Activated CD4-positive, alpha-beta T cell treated with anti-CD3 and anti-CD28 coated beads, Interleukin-2, amount 50 U/mL, for 1 hour (primary cell): ENCODE measurements at regions not wholly inside any gene's neighbourhood (a gene's known extent, or its start where the extent isn't known, plus 50 kb on each side); places are given as distances from the start of the nearest gene placed in this dataset.
"Not testable (repeated sequence)": the region's sequence is repeated elsewhere in the genome, so short reads cannot be mapped to it uniquely, and the experiment has no call there.

Experiments
- DNase-seq: peaks from one replicate; pipeline ENCODE4 v3.0.0-alpha.2; 2020

DNA sequence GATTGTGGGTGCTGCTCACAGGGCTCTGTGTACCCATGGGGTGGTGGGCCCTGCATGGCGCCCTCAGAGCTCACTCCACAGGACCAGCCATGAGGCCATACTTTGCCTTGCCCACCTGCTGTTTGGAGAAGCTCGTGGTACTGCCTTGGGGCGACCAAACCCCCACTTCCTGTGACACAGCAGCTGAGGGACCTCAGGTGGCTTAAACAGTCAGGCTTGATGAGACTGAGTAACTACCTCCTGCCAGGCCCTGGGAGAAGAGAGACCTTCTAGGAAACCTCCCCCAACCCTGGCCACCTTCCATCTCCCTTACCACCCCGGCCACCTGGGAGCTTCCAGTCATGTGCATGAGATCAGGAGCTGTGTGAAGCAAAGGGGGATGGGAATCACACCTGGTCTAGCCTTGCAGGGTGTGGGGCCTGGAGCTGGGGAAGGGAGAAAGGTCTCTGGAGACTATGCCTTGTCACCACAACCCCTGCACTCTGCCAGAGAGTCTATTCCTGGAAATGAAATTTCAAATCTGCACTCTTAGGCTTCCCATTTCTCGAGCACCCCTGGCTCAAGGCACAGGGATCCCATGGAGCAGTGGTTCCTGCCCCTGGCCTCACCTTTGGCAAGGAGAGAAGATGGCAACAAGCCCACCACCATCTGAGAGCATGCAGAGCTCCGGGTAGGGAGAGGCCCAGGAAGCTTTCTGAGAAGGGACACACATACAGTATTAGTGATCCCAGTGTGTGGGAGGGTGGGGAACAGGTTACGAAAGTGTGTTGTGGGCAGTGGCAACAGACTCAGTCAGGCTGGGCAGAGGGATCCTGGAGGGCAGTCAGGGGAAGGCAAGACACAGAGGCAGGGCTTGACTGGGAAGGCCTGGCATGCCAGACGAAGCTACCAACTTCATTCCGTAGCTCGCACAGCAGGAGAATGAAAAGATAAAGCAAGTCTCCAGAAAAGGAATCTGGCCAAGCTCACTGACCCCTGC is 125.0 kb downstream of the URI1 start:
- no peak for DNase-seq

DNA sequence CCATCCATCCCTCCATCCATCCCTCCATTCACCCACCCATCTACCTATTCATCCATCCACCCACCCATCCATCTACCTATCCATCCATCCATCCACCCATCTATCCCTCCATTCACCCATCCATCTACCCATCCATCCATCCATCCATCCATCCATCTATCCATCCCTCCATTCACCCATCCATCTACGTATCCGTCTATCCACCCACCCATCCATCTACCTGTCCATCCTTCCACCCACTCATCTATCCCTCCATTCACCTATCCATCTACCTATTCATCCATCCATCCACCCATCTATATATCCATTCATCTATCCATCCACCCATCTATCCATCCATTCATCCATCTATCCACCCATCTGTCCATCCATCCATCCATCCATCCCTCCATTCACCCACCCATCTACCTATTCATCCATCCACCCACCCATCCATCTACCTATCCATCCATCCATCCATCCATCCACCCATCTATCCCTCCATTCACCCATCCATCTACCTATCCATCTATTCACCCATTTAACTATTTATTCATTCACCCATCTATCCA is 126.0 kb downstream of the URI1 start:
- not testable (repeated sequence) for DNase-seq

DNA sequence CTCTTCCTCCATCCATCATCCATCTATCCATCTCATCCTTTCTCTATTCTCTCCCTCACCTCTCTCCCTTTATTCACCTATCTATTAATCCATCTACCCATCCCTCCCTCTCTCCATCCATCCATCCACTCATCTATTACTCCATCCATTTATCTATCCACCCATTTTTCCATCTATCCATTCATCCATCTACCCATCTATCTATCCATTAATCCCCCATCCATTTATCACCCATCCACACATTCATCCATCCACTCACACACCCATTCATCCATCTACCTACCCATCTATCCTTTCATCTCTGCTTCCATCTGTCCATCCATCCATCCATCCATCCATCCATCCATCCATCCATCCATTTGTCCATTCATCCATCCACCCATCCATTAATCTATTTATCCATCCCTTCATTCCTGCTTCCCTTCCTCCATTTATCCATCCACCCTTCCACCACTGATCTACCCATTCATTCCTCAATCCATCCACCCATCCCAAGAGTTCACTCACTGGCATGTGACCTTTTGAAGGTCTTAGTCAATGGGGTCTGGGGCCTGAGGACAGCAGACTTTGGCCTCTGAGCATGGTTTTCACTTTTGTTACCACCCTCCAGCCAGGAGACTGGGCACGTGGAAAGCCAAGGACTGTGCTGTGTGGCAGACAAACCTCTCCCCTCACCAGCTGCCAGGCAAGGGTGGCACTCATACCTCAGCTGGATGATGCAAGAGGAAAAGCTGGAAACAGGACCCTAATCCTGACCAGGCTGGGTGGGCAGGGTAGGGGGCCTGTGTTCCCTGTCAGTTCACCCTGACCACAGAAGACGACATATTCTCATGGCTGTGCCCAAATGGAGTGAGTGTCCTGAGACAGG is 126.7 kb downstream of the URI1 start:
- no peak for DNase-seq

DNA sequence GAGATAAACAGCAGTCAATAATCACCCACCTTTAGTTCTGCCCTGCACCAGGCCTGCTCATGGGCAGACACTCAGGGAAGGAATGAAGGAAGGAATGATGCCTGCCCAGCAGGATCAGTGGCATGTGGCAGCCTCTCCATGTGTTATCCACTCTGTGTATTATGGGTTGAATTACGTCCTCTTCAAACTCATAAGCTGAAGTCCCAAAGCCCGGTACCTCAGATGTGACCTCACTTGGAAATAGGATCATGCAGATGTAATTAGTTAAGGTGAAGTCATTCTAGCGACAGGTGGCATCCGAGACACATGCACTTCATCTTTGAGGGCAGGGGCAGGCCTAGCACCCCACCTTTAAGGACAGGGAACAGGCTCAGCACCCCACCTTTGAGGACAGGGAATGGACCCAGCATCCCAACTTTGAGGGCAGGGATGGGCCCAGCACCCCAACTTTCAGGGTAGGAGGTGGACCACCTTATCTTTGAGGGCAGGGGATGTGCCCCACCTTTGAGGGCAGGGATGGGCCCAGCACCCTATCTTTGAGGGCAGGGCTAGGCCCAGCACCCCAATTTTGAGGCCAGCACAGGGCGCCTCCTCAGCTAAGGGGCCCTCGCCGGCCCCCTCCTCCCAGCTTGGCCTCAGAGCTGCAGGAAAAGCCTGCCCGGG is 127.6 kb downstream of the URI1 start:
- DNase-seq: no peak

DNA sequence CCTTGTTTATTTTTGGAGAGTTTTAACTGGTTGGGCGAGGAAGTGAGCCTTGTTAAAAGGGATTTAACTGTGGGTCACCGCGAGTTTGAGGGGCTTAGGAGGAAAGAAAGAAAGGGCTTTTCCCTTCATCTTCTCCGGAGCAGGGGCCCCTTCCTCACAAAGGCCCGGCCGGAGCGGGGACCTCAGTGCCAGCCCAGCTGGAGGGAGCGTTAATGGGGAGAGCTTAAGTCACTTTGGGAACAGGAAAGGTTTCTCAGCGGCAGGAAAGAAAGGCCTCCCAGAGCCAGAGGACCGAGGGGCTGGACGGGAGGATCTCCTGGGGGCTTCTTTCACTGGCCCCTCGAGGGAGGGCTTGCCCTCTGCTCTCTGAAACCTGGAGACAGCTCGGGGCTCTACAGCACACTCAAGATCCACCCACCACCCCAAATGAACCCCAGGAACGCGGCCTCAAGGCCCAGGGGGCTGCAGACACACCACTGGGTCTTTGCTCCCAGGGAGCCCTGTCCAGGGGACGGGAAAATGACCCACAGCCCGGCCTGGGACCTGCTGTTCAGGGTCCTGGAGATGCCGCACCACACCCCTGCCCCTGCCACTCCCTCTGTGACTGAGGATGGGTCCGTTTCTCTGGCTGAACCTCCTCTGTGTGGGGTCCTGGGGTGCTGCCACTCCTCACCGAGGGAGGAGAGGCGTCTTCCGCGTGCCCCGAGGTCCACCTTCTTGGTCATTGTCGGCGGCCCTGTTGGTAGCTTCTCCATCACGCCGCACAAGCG is 128.3 kb downstream of the URI1 start:
- no peak for DNase-seq

DNA sequence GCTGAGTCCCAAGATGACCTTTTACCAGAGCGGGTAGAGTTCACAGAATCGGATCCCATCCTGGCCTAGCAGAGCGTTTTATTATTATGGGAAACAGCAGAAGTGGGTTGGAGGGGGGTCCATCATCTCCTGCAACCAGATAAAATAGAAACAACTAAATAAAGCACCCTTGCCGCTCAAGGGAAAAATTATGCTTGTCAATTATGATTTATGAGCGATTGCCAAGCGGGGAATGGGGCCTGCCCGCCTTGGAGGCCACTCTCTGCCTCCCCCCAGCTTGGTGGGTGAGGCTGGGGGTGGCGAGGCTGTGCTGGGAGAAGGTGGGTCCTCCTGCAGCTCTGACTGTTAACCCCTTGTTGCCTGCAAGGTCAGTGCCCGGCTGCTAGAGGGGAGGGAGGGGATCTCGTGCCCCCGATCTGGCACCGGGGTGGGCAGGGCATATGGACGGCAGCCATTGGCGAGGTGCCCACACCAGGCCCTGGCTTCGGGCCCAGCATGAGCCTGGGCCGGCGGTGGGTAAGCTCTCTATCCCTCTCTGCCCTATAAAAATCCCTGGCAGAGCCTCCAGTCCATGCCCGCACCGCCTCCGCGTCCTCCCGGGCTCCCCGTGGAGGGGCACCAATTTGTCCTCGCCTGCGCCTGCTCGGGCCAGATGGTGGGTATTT is 129.1 kb downstream of the URI1 start:
- no peak for DNase-seq

DNA sequence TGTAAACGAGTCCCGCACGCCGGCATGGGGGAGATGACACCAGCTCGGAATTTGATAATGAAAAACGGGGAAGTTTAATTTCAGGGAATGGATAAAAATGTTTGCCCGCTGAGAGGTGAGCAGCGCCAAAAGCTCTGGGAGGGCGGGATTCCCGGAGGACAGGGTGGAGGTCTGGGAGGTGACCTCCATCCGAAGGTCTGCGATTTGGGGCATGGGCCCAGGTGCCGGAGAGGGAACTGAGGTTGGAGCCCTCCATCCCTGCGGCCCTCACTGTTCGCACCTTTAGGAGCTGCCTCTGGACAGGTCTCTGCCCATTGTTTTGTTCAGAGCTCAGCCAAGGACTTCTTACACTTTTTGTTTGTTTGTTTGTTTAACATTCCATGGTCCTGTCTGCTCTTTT is 129.8 kb downstream of the URI1 start:
- no peak for DNase-seq

DNA sequence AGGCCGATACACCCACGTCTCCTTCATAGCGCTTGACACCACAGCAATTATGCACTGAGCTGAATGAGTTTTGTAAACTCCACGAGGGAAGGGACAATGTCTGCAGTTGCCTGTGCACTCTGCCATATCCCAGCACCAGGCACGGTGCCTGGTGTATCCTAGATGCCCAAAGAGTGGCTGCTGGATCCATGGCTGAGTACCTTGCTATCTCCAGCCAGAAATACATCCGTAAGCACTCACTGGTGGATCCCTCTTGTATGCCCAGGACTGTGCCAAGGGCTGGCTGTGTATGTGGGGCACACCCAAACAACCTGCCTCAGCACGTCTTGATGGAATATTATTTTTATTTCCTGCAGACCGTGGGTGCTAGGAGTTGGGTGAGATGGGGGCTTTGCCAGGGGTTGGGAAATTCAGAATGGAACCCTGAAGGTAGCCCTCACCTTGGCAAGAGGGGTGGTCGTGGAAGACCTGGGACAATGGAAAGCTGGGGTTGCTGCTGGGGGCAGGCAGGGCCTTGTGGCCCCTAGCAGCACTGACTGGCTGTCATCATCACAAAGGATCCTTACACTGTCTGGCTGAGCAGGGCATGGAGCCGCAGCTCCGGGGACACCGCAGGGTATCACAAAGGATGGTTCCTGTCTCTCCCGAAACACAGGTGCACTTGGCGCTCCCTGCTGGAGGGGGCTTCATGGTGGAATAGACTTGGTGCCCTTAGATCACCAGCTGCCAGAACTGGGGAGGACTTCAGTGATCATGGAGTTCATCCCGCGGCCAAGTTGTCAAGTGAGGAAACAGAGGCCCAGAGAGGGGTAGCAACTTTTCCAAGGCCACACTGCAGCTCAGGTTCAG is 131.3 kb downstream of the URI1 start:
- no peak for DNase-seq

DNA sequence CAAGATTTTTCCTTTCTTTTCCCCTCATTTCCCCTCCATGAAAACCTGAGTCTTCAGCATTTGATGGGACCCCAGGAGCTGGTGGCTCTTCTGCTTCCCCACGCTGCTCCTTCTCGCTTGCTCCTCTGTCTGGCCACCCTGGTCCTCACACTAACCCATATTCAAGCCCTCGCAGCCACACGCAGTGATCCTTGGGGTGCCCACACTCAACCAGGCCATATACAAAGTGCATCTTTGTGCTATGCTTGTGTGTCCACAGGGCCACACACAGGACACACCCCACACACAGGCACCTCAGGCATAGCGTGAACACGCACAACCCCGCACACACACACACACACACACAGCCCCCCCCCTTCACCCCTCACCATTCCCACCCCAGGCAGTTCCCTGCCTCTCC is 132.1 kb downstream of the URI1 start:
- no peak for DNase-seq

DNA sequence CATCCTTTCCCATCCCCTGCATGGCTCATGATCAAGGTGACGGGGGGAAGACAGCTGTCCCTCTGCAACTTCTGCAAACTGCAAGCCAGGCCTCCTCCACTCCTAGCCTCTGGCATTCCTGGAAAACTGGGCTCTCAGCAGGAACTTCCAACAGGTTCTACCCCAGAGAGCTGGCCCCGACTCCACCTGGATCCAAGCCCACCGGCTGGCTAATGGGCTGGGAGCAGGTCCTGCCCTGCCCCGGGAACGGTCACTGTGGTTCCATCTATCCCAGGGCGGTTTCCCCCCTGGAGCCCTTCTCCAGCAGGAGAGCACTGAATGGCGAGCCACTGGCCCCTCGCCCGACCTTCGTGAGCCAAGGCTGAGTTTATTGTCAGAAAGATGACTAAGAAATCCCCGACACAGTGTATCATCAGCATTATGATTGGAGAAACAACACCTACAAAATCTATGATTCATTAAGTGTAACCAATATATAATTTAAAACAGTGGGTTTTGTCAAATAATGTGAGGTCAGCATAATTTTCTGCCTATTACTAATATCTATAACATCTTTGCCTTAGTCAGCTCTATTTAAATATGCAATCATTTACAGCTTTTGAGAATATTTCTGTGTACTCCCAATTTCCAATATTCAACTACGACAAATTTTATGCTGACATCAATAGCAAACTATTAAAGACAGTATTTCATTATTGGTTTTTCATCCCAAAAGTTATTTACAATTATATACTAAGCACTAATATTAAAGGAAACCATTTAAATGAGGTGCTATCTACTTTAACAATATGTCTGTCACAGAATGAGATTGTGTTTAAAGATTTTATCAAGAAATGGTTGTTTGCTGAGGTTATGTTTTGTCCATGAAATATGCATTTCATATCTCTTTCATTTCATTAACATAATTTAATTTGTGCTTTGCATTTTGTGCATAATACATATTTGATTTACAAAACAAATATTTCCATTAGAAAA is 133.0 kb downstream of the URI1 start:
- DNase-seq: no peak

DNA sequence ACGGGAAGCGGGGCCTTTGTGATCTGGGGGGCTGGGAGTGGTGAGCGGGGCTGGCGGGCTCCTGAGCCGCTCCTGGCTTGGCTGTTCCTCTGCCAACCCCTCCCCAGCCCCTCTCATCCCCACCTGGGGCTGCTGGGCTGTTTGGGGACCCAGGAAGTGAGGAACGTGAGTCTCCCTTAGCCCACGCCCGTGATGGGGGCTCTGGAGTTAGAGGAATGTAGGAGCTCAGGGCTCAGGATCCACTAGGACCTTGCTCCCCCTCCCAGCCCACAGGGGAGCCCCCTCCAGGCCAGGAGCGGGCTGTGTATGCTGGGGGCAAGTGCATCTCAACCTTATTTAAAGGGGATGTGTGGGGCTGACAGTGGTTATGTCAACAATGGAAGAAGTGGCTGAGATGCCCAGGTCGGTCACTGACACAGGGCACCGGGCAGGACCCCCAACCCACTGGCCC is 134.1 kb downstream of the URI1 start:
- DNase-seq: no peak

DNA sequence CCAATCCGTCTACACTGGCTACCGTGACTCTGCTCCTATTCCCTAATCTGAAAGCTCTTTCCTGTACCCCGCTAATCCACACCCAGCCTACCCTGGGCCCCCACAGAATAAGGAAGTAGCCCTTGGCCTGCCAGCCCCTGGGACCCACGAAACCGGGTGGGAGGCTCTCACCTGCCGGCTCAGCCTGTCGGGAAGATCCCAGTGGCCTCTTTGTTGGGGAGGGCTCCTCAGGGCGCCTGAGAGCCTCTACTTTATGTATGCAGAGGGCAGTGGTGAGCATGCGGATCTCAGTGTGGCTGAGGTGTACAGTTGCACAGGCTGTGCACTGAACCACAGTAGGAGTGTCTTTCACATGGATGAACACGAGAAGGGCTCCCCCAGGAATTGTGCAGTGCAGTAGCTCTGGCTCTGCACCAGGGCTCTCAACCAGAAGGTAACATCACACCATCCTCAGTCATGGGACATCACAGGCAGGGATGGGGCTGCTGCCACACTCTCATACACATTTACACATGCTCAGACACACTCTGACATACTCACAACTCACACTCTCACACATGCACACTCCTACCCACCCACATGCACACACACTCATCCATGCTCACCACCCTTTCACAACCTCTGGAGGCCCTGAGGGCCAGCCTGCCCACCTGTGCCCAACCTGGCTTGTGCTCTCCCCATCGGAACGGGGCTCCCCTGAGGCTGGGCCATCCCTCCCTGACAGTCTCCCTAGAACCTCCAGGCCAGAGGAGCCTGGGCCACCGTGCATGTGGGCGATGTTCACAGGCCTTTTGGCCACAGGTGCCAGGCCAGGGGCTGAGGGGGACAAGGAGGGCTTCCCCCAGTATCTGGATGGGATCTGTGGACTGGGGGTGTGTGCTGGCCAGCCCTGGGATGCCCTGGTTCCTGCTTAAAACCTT is 135.0 kb downstream of the URI1 start:
- DNase-seq: no peak

DNA sequence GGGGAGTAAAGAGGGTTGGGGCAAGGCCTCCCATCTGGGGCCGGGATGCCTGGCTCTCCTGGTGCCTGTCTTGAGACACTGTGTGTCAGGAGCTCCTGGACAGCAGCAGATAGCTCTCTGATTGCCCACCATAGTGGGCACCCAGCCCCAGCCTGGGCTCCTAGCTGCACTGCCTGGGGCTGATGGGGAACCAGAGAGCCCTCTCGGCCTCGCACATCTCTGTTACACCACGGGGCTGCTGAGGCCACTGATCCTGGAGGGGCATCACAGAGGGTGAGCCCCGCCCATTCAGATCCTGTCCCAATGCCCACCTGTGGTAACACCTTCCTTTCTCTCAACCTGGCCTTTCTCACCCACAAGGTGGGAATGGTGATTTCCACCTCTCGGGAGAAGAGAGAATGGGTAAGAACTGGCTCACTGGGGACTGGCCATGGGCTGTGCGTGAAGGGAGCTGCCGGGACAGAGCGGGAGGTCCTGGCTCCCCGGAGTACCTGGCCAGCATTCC is 135.9 kb downstream of the URI1 start:
- DNase-seq: no peak

DNA sequence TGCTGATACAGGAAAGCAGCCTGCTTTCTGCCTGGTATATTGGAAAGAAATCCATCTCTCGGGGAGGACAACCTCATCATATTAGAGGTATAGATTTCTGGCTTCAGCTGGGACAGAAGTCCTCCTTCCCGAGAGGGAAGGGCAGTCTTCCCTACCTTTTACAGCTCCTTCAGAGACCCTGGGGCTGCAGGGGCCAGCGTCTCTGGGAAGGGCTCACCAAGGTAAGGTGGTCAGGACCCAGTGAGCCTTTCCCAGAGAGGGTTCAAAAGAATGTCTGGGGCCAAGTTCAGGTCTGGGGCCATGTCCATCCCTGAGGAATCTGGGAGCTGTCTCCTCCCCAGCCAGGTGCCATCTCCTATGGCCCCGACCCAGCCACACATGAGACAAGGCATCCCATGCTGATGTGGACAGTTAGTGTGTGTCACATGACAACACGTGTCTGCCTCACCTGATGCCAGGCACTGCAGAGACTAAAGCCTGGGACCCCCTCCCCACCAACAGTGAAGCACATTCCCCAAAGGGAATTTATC is 136.4 kb downstream of the URI1 start:
- DNase-seq: no peak

DNA sequence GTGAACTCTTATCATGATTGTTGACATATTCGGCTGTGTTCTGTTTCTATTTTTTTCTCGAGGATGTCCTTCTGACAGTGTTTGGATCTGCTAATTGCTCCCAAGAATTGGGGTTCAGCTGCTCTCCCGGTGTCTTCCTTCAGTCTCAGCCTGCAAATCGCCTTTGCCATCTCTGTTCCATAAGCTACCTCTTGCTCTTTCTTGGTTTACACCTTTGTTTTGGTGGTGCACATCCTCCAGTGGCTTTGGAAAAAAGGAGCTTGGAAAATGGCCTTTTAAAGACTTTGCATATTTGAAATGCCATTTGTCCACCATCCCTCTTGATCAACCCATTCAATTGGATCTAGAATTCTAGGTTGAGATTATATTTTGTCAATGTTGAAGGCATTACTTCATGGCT is 137.2 kb downstream of the URI1 start:
- DNase-seq: no peak

DNA sequence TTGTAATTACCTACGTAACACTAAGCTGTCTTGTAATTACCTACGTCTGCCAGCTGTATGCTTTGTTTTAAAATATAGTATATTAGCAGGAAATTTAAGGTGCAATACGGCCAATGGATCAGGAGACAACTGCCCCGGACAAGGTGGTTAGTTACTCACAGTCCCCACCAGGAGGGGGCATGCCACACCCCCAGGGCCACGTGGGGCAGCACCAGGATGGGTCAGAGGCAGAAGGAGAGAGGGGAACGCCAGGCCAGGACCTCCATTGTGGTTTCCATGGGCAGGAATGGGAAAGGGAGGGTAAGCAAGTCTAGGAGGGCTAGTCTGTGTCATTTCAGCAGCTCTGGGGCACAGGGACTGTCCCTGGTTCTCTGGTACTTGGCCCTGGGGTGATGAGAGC is 140.1 kb downstream of the URI1 start:
- DNase-seq: no peak

DNA sequence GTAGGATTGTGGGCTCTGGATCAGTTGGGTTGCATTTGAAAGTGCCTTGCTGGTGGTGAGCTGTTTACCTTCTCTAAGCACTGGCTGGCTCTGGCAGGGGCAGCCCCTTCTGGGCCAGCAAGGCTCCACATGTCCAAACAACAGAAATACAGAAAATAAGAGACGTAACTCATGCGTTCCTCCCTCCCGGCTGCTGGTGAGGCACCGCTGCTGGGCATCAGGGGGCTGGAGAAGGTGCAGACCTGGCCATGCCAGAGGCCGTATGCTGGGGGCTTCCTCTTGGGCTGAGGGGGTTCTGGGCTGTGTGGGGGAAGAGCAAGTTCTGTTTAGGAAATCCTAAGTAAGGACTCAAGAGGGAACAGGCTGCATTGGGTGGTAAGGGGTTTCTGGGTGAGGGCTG is 140.6 kb downstream of the URI1 start:
- no peak for DNase-seq
